Choroid plexus epithelial cell (primary cell): ENCODE measurements at regions not wholly inside any gene's neighbourhood (a gene's known extent, or its start where the extent isn't known, plus 50 kb on each side); places are given as distances from the start of the nearest gene placed in this dataset.
A peak's percentile ranks its signal among the peaks of the same experiment; 100 is the strongest.

Source experiments
- DNase-seq: peaks from one replicate; pipeline ENCODE4 v3.0.0-alpha.2; 2010; ENCODE audit warnings: low read depth
- H3K4me3 ChIP-seq: 2 replicates; pipeline ENCODE4 v1.5.1; 2011; ENCODE audit warnings: low read depth, mild to moderate bottlenecking, control low read depth, low read length, moderate library complexity
- CTCF ChIP-seq: conservative IDR thresholded peaks from 2 replicates; pipeline ENCODE4 v1.5.1; 2011; ENCODE audit warnings: low read depth, mild to moderate bottlenecking, control low read depth, inconsistent platforms, low read length, moderate library complexity

DNA sequence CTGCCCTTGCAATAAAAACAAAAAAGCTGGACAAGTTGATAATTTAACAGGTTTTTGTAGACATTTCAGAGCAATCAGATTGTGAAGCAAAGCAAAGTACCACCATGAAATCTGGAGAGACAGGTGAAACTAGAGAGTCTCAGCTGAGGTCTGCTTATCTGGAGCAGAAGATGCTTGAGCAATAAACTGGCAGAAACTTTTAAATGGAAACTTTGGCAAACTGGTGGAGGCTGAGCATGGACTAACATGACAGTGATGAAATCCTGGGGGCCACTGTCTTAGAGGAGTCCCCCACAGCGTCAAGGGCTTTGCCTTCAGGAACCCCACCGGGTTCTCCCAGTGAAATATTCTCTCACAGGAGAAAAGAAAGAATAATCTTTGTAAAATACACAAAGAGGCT is 416.3 kb upstream of the B3GALT2 start:
- no peak overlapping the region for H3K4me3 ChIP-seq
- no peak for DNase-seq
- TF ChIP-seq CTCF = no peak

DNA sequence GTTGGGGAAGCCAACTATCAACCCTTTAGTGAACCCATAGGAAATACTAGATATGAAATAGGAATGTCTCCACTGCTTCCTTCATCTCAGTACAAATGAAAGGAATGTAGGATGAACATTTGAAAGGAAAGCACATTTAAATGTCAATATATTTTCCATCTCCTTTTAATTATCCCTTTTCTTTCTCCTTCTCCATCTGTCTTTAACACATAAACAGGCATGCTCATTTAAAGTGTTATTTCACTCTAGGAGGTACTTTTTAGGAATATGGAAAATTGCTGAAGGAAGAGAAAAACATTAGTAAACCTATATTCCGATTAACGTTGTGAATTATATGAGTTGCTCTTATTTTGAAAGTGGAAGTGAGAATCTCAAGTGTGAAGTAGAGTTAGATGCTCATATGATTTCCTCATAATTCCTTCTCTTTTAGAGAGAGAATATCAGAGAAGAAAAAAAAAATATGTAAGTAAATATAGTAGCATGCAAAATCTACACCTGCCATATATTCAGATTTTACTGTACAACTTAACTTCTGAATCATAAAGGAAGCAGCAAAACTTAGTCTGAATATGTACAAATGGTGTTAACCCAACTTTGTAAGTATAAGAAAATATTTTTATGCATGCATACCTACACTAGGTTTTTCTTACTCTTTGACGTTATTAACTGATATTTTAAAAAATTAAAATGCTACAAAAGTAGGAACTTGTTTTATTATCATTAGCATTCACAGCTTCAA is 406.9 kb upstream of the B3GALT2 start:
- no peak overlapping the region for H3K4me3 ChIP-seq
- TF ChIP-seq CTCF = no peak
- no peak for DNase-seq

DNA sequence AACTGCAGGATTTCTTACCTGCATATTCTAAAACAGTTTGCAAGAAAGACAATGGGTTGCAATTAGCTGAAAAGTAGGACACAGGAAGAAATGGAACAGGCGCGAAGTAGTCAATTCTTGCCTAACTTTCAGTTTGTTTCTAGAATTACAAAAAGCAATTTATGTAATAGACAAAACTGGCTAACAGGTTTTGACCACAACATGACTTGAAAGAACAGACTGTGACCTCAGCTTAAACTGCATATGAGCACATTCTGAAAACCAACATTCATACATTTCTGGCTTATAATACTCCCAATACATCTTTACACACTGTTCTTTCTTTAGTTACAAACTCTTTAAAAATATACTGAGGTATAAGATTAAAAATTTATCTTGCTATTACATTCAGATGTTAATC is 405.9 kb upstream of the B3GALT2 start:
- TF ChIP-seq CTCF = no peak
- peak; percentile 60 for DNase-seq
- no peak overlapping the region for H3K4me3 ChIP-seq

DNA sequence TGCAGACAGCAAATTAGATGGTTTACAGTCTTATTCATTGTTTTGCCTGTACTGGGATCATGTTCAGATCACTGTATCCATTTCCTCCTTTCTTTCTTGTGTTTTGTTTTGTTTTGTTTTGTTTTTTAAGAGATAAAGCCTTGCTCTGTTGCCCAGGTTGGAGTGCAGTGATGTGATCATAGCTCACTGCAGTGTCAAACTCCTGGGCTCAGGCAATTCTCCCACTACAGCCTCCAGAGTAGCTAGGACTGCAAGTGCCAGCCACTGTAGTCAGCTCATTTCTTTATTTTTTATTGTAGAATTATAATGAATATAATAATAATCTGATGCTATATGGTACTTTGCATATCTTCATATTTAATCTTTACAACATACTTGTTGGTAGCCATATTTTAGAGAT is 403.7 kb upstream of the B3GALT2 start:
- no peak for TF ChIP-seq CTCF
- DNase-seq = no peak
- no peak overlapping the region for H3K4me3 ChIP-seq

GRCh38 chr1:193589597-193590040 is 403.2 kb upstream of the B3GALT2 start:
- TF ChIP-seq CTCF = no peak
- no peak overlapping the region for H3K4me3 ChIP-seq
- peak; percentile 52 for DNase-seq

DNA sequence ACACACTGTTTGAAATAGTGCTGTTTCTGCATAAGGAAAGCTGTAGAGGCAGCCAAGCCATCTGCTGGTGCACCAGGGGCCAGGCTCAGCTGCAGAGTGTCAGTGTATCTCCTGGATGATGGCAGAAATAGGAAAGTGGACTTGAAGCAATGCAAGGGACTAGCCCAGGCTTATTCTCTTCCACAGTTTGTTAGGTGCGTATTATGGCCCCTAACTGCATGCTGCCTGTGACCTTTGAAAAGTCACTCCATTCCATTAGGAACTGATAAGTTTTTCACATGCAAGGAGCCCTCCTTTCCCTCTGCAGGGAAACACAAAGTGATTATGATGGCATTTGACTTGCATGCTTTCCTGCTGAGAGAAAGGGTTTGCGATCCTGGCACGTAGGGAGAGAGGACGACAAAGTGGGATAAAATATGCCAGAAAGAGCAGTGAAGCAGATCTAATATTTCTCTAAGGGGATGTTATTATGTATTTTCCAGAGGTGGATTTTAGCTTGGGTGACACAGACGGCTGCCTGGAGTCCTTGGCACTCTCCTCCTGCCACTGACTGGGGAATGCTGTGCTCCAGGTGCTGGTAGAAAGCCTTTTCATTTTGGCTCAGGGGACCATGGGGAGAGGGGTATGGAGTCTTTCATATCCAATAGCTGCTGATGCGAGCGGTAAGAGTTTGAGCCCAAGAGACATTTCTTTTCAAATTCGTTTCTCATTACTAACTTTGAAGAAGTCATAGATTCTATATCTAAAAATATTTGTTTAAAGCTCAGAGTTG is 402.1 kb upstream of the B3GALT2 start:
- H3K4me3 ChIP-seq = no peak overlapping the region
- DNase-seq = peak; percentile 30
- TF ChIP-seq CTCF = peak; percentile 19

GRCh38 chr1:193584731-193585239 is 398.4 kb upstream of the B3GALT2 start:
- no peak for DNase-seq
- H3K4me3 ChIP-seq = no peak overlapping the region
- no peak for TF ChIP-seq CTCF
